ENCODE measurements at regions not wholly inside any gene's neighbourhood (a gene's known extent, or its start where the extent isn't known, plus 50 kb on each side); places are given as distances from the start of the nearest gene placed in this dataset.

DNA sequence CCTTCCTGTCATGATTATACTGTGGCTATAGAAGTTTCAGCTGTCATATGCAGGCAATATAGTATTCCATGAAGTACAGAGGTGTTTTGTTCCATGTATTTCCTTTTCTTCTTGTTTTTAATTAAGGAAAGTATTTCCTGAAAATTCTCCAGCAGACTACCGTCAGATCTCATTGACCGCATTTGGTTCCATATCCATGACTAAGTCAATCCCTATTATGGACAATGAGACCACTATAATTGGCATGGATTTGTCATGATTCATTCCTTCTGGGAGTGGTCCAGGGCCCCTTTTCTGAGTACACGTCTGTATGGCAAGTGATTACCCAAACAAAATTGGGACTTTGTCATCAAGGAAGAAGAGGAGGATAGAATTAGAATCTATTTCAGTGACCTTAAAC is 283.2 kb upstream of the CLINT1 start:
- TF ChIP-seq EP300 (IDR thresholded peaks at IDR 0.05) (no peak), POLR2A (IDR thresholded peaks at IDR 0.05) (no peak)
- TF ChIP-seq, protein P1, sequence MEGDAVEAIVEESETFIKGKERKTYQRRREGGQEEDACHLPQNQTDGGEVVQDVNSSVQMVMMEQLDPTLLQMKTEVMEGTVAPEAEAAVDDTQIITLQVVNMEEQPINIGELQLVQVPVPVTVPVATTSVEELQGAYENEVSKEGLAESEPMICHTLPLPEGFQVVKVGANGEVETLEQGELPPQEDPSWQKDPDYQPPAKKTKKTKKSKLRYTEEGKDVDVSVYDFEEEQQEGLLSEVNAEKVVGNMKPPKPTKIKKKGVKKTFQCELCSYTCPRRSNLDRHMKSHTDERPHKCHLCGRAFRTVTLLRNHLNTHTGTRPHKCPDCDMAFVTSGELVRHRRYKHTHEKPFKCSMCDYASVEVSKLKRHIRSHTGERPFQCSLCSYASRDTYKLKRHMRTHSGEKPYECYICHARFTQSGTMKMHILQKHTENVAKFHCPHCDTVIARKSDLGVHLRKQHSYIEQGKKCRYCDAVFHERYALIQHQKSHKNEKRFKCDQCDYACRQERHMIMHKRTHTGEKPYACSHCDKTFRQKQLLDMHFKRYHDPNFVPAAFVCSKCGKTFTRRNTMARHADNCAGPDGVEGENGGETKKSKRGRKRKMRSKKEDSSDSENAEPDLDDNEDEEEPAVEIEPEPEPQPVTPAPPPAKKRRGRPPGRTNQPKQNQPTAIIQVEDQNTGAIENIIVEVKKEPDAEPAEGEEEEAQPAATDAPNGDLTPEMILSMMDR (IDR thresholded peaks at IDR 0.05) = no peak
